ENCODE measurements at regions not wholly inside any gene's neighbourhood (a gene's known extent, or its start where the extent isn't known, plus 50 kb on each side); places are given as distances from the start of the nearest gene placed in this dataset.
"Not testable (repeated sequence)": the region's sequence is repeated elsewhere in the genome, so short reads cannot be mapped to it uniquely, and the experiment has no call there.

GRCh38 chr2:8378016-8378810, 303.6 kb upstream of the ID2 start:
- Mint-ChIP-seq H3K4me3 (no peak overlapping the region), H3K4me1 (ENCODE audit: low read depth) (peaks cover 11% of the 10 kb centered on the region), H3K27ac (no peak overlapping the region), H3K27me3 (peaks cover 2% of the 10 kb centered on the region), H3K9me3 (peaks cover 6% of the 10 kb centered on the region), H3K36me3 (ENCODE audit: low read depth) (no peaks in the 10 kb centered on the region)
- intact Hi-C loops (cut with micrococcal nuclease): no loop called here

- H3K4me1 Mint-ChIP-seq (ENCODE audit: low read depth): peaks cover 11% of the 10 kb centered on the region
- intact Hi-C loops (cut with micrococcal nuclease): no loop called here
- H3K36me3 Mint-ChIP-seq (ENCODE audit: low read depth): no peaks in the 10 kb centered on the region
- H3K4me3 Mint-ChIP-seq: no peak overlapping the region
- H3K27ac Mint-ChIP-seq: no peak overlapping the region
- peaks cover 3% of the 10 kb centered on the region for H3K27me3 Mint-ChIP-seq
- H3K9me3 Mint-ChIP-seq: no peaks in the 10 kb centered on the region
Measured at GRCh38 chr2:8379128-8379527, 302.7 kb upstream of the ID2 start.

DNA sequence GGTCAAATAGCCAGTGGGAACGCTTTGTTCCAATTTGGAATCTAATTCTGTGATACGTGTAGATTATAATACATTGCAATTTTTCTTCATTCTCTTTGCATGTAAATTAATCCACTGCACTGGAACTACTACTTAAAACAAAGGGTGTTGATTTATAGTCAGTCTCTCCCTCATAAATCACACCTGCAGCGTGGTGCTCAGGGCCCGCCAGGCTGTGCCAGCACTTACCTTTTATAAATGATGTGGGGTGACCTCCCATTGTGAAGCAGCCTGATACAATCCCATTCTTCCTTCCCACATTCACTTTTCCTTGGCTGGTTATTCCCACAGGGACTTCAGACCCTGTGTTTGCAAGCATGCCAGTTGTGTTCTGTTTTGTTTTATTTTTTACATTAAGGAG, 302.3 kb upstream of the ID2 start:
- peaks cover 3% of the 10 kb centered on the region for H3K27me3 Mint-ChIP-seq
- no peak overlapping the region for H3K4me3 Mint-ChIP-seq
- H3K4me1 Mint-ChIP-seq (ENCODE audit: low read depth): peaks cover 11% of the 10 kb centered on the region
- no peaks in the 10 kb centered on the region for H3K9me3 Mint-ChIP-seq
- H3K27ac Mint-ChIP-seq: peak overlapping the region; percentile 18
- no peaks in the 10 kb centered on the region for H3K36me3 Mint-ChIP-seq (ENCODE audit: low read depth)
- intact Hi-C loops (cut with micrococcal nuclease): no loop called here

GRCh38 chr2:8380026-8380425, 301.8 kb upstream of the ID2 start:
- Mint-ChIP-seq H3K36me3 (ENCODE audit: low read depth) (no peaks in the 10 kb centered on the region), H3K4me1 (ENCODE audit: low read depth) (peaks cover 11% of the 10 kb centered on the region), H3K4me3 (no peak overlapping the region), H3K9me3 (no peaks in the 10 kb centered on the region), H3K27ac (peak overlapping the region; percentile 18), H3K27me3 (peaks cover 3% of the 10 kb centered on the region)
- intact Hi-C loops (cut with micrococcal nuclease): no loop called here

DNA sequence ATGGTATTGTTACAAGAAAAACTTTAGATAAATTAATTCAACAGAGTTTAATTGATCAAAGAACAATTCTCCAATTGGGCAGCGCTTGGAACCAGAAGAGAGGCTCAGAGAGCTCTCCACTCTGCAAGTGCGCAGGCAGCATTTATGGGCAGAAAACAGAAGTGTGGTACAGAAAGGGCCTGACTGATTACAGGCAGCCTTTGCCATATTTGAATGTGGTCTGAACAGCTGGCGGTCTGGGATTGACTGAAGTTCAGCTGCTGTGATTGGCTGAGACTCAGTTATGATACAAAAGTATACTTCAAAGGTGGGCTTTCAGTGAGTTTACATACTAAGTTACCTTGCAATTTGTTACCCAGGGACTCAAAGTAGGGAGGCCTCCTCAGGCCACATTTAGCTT, 301.3 kb upstream of the ID2 start:
- peak overlapping the region; percentile 18 for H3K27ac Mint-ChIP-seq
- H3K4me1 Mint-ChIP-seq (ENCODE audit: low read depth): peaks cover 11% of the 10 kb centered on the region
- H3K36me3 Mint-ChIP-seq (ENCODE audit: low read depth): no peaks in the 10 kb centered on the region
- intact Hi-C loops (cut with micrococcal nuclease): no loop called here
- peaks cover 3% of the 10 kb centered on the region for H3K27me3 Mint-ChIP-seq
- no peak overlapping the region for H3K4me3 Mint-ChIP-seq
- H3K9me3 Mint-ChIP-seq: no peaks in the 10 kb centered on the region

DNA sequence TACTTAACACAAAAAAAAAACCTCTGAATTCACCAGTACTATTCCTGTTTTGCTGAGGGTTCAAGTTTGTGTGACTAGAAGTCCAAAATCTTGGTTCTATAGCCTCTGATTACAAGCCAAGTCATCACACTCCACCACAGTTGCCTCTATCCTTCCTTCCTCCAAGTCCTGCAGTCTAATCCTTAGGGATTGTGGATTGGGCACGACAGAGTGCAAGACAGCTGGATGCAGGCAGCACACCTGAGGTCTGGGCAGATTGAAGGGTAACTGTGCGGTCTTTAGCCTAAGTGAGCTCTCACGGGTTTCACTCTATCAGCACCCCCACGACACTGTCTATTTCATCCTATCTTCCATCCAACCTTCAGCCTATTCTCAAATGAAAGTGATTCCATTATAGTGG, 299.4 kb upstream of the ID2 start:
- H3K27me3 Mint-ChIP-seq: peaks cover 3% of the 10 kb centered on the region
- H3K36me3 Mint-ChIP-seq (ENCODE audit: low read depth): no peaks in the 10 kb centered on the region
- H3K27ac Mint-ChIP-seq: no peak overlapping the region
- H3K4me1 Mint-ChIP-seq (ENCODE audit: low read depth): peaks cover 11% of the 10 kb centered on the region
- H3K4me3 Mint-ChIP-seq: no peak overlapping the region
- H3K9me3 Mint-ChIP-seq: no peaks in the 10 kb centered on the region
- intact Hi-C loops (cut with micrococcal nuclease): no loop called here

DNA sequence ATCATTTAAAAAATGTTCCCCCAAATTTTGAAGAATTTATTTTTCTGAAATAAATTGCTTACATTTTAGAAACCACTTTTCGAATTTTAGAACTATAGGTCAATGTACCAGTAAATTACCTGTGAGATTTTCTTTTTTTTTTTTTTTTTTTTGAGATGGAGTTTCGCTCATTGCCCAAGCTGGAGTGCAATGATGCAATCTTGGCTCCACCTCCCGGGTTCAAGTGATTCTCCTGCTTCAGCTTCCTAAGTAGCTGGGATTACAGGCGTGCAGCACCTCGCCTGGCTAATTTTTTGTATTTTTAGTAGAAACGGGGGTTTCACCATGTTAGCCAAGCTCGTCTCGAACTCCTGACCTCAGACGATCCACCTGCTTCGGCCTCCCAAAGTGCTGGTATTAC, 295.1 kb upstream of the ID2 start:
- H3K36me3 Mint-ChIP-seq (ENCODE audit: low read depth); H3K27ac Mint-ChIP-seq; H3K4me3 Mint-ChIP-seq; intact Hi-C loops (cut with micrococcal nuclease); H3K27me3 Mint-ChIP-seq; H3K9me3 Mint-ChIP-seq: not testable (repeated sequence)
- H3K4me1 Mint-ChIP-seq (ENCODE audit: low read depth): peaks cover 17% of the 10 kb centered on the region

- Mint-ChIP-seq H3K36me3 (ENCODE audit: low read depth) (no peaks in the 10 kb centered on the region), H3K27me3 (peaks cover 2% of the 10 kb centered on the region), H3K4me1 (ENCODE audit: low read depth) (peaks cover 17% of the 10 kb centered on the region), H3K9me3 (no peaks in the 10 kb centered on the region), H3K4me3 (no peak overlapping the region), H3K27ac (no peak overlapping the region)
- intact Hi-C loops (cut with micrococcal nuclease): no loop called here
Measured at GRCh38 chr2:8388781-8389180, 293.1 kb upstream of the ID2 start.

DNA sequence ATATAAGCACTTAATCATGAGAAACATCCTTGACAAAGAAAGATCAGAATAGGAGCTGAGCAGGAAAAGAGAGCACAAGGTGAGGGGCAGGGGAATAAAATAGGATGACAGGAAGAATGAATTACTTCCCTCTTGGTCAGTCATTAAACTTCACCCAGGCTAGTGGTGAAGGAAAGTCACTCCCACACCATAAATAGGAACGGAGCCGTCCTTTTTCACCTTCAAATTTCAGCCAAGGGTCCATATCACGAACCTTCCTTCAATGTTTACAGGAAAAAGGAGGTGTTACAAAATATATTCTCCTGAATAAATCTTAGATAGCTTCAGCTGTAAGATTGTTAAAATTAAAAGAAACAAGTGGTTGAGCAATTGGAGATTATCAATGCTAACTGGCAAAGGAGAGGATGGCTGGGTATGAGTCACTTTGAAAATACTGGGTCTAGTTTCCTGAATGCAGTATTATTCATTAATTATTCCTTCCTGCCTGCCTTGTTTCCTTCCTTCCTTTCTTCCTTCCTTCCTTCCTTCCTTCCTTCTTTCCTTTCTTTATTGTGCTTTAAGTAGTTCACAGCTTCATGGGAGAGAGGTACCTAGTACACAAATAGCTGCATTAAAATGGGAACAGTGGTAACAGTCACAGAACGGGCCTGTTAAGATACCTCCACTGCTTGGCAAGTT, 292.3 kb upstream of the ID2 start:
- Mint-ChIP-seq H3K9me3 (no peaks in the 10 kb centered on the region), H3K36me3 (ENCODE audit: low read depth) (no peaks in the 10 kb centered on the region), H3K27me3 (peaks cover 2% of the 10 kb centered on the region), H3K4me3 (no peak overlapping the region), H3K4me1 (ENCODE audit: low read depth) (peaks cover 24% of the 10 kb centered on the region), H3K27ac (no peak overlapping the region)
- intact Hi-C loops (cut with micrococcal nuclease): no loop called here

- Mint-ChIP-seq H3K27me3 (peaks cover 5% of the 10 kb centered on the region), H3K4me1 (ENCODE audit: low read depth) (peaks cover 33% of the 10 kb centered on the region), H3K4me3 (no peak overlapping the region), H3K36me3 (ENCODE audit: low read depth) (no peaks in the 10 kb centered on the region), H3K27ac (no peak overlapping the region), H3K9me3 (no peaks in the 10 kb centered on the region)
- intact Hi-C loops (cut with micrococcal nuclease): no loop called here
Measured at GRCh38 chr2:8391126-8391525, 290.7 kb upstream of the ID2 start.

DNA sequence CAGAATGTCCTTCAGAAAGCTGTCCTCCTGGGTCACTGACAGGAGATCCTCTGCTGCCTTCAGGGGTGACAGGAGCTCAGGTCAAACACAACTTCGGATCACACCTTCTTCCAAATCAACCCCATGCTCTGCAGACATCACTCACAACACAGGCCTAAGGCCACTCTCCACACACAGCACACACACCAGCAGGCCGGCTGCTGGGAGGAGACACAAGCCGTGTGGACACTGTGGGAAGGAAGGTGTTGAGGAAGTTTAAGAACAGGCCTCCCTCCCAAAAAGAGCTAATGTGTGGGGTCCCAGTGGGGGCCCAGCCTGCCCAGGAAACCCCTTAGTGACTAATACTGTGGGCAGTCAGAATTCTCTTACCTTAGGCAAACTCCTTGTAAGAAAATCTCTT, 290.3 kb upstream of the ID2 start:
- H3K9me3 Mint-ChIP-seq: no peaks in the 10 kb centered on the region
- peaks cover 33% of the 10 kb centered on the region for H3K4me1 Mint-ChIP-seq (ENCODE audit: low read depth)
- H3K36me3 Mint-ChIP-seq (ENCODE audit: low read depth): no peaks in the 10 kb centered on the region
- H3K4me3 Mint-ChIP-seq: no peak overlapping the region
- H3K27ac Mint-ChIP-seq: no peak overlapping the region
- H3K27me3 Mint-ChIP-seq: peaks cover 5% of the 10 kb centered on the region
- intact Hi-C loops (cut with micrococcal nuclease): no loop called here

DNA sequence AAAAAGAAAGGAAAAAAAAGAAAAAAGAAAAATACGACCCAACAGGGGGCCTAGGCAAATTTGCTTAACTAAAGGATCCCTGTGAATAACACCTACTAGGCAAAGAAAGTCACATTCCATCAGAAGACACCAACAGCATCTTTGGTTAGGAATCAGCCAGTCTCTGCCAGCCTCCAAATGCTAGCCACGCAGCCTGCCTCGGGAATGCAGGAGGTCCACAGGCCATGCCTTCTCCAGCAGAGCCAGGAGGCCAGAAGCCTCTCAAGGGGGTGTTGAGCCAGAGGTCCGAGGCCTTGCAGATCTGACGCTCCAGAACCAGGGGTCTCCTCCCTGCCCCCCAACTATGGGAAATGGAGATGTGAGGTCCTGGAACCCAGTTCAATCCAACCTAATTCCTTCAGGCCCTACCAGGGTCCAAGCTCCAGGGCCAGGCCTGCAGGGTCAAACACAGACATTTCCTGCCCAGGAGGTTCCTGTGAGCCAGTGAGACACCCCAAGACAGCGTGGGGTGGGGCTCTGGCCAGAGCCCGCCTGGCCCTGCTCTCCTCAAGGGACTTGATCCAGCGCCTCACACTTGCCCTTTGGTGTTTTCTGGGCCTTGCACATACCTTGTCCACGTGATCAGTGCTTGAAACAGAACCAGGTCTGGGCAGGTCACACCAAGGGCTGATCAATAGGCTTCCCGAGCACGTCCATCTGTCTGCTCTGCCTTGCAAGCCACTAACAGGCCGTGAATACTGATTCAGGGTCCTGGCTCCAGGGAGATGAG, 289.6 kb upstream of the ID2 start:
- peaks cover 5% of the 10 kb centered on the region for H3K27me3 Mint-ChIP-seq
- H3K36me3 Mint-ChIP-seq (ENCODE audit: low read depth): no peaks in the 10 kb centered on the region
- intact Hi-C loops (cut with micrococcal nuclease): no loop called here
- H3K4me1 Mint-ChIP-seq (ENCODE audit: low read depth): peaks cover 33% of the 10 kb centered on the region
- H3K9me3 Mint-ChIP-seq: no peaks in the 10 kb centered on the region
- no peak overlapping the region for H3K4me3 Mint-ChIP-seq
- no peak overlapping the region for H3K27ac Mint-ChIP-seq

GRCh38 chr2:8393506-8393905, 288.4 kb upstream of the ID2 start:
- Mint-ChIP-seq H3K4me1 (ENCODE audit: low read depth) (peaks cover 32% of the 10 kb centered on the region), H3K36me3 (ENCODE audit: low read depth) (no peaks in the 10 kb centered on the region), H3K27ac (no peak overlapping the region), H3K27me3 (peaks cover 5% of the 10 kb centered on the region), H3K9me3 (no peaks in the 10 kb centered on the region), H3K4me3 (no peak overlapping the region)
- intact Hi-C loops (cut with micrococcal nuclease): no loop called here

GRCh38 chr2:8394131-8394530, 287.7 kb upstream of the ID2 start:
- H3K27ac Mint-ChIP-seq: no peak overlapping the region
- no peaks in the 10 kb centered on the region for H3K36me3 Mint-ChIP-seq (ENCODE audit: low read depth)
- H3K27me3 Mint-ChIP-seq: peaks cover 5% of the 10 kb centered on the region
- no peaks in the 10 kb centered on the region for H3K9me3 Mint-ChIP-seq
- peaks cover 26% of the 10 kb centered on the region for H3K4me1 Mint-ChIP-seq (ENCODE audit: low read depth)
- intact Hi-C loops (cut with micrococcal nuclease): no loop called here
- no peak overlapping the region for H3K4me3 Mint-ChIP-seq

All from dendritic cell treated with granulocyte-macrophage colony-stimulating factor and Interleukin-4, amounts not matched to agents 40 ng/mL and 50 ng/mL, for 4 days (primary cell).